GM23338 (cell line): ENCODE measurements at regions not wholly inside any gene's neighbourhood (a gene's known extent, or its start where the extent isn't known, plus 50 kb on each side); places are given as distances from the start of the nearest gene placed in this dataset.

Experiments
- ATAC-seq: fragments of 200-7000 bp; cut with Tn5 transposase; 3 replicates; pipeline ENCODE4 v1.9.1; 2020
- DNase-seq: peaks from one replicate; pipeline ENCODE4 v3.0.0-alpha.2; 2015; ENCODE audit warnings: low spot score
- H2AFZ ChIP-seq: fragments of 200-600 bp; sonication (generic); 2 replicates; pipeline ENCODE4 v1.8.0; 2016; ENCODE audit warnings: antibody characterized with exemption, mild to moderate bottlenecking, moderate library complexity
- H3F3A ChIP-seq: fragments of 200-600 bp; sonication (generic); replicated peaks from 2 replicates; pipeline ENCODE4 v1.8.0; 2017; ENCODE audit warnings: antibody characterized with exemption, mixed run types, low read depth
- H3K27ac ChIP-seq: fragments of 200-600 bp; sonication (generic); 2 replicates; pipeline ENCODE4 v1.6.1; 2016; ENCODE audit warnings: low read depth
- H3K27me3 ChIP-seq: fragments of 200-600 bp; sonication (generic); 2 replicates; pipeline ENCODE4 v1.8.0; 2016; ENCODE audit warnings: mild to moderate bottlenecking, mixed run types, moderate library complexity; ENCODE audit not compliant: insufficient read depth
- H3K36me3 ChIP-seq: fragments of 200-600 bp; sonication (generic); 2 replicates; pipeline ENCODE4 v1.8.0; 2016; ENCODE audit warnings: mild to moderate bottlenecking; ENCODE audit not compliant: insufficient read depth
- H3K4me1 ChIP-seq: fragments of 200-600 bp; sonication (generic); 2 replicates; pipeline ENCODE4 v1.8.0; 2016; ENCODE audit warnings: mild to moderate bottlenecking, moderate library complexity; ENCODE audit not compliant: insufficient read depth
- H3K4me2 ChIP-seq: fragments of 200-600 bp; sonication (generic); 2 replicates; pipeline ENCODE4 v1.7.1; 2017; ENCODE audit warnings: mixed run types
- H3K4me3 ChIP-seq: fragments of 200-600 bp; sonication (generic); 2 replicates; pipeline ENCODE4 v1.6.1; 2016; ENCODE audit warnings: mixed run types
- H3K79me2 ChIP-seq: fragments of 200-600 bp; sonication (generic); replicated peaks from 2 replicates; pipeline ENCODE4 v1.8.0; 2017; ENCODE audit warnings: mild to moderate bottlenecking; ENCODE audit not compliant: insufficient read depth
- H3K9me2 ChIP-seq: fragments of 200-600 bp; sonication (generic); 2 replicates; pipeline ENCODE4 v1.8.0; 2017; ENCODE audit not compliant: insufficient read depth
- H4K20me1 ChIP-seq: fragments of 200-600 bp; sonication (generic); replicated peaks from 2 replicates; pipeline ENCODE4 v1.8.0; 2017; ENCODE audit warnings: mild to moderate bottlenecking; ENCODE audit not compliant: insufficient read depth
- H3K27ac Mint-ChIP-seq: 2 replicates; pipeline ENCODE4 v1.8.0; 2020; ENCODE audit warnings: inconsistent platforms, mild to moderate bottlenecking, moderate library complexity, mixed read lengths
- H3K27me3 Mint-ChIP-seq: 3 replicates; pipeline ENCODE4 v1.8.0; 2022; ENCODE audit warnings: low read depth, mild to moderate bottlenecking, moderate library complexity, mixed read lengths, inconsistent platforms; ENCODE audit not compliant: insufficient read depth, poor library complexity
- H3K36me3 Mint-ChIP-seq: 3 replicates; pipeline ENCODE4 v1.8.0; 2021; ENCODE audit warnings: low read depth, mild to moderate bottlenecking, inconsistent platforms, moderate library complexity, mixed read lengths
- H3K4me1 Mint-ChIP-seq: 3 replicates; pipeline ENCODE4 v1.8.0; 2020; ENCODE audit warnings: mild to moderate bottlenecking, inconsistent platforms, mixed read lengths
- H3K4me3 Mint-ChIP-seq: 3 replicates; pipeline ENCODE4 v1.8.0; 2021; ENCODE audit warnings: moderate library complexity, mild to moderate bottlenecking, inconsistent platforms, mixed read lengths
- H3K9me3 Mint-ChIP-seq: 3 replicates; pipeline ENCODE4 v1.8.0; 2020; ENCODE audit warnings: moderate library complexity, mild to moderate bottlenecking, inconsistent platforms, mixed read lengths
- CREB1 ChIP-seq: fragments of 250-450 bp; sonication (Bioruptor Pico); IDR thresholded peaks from 2 replicates; pipeline ENCODE4 v1.5.0; 2020; ENCODE audit warnings: low read depth, mild to moderate bottlenecking, moderate library complexity
- ETS1 ChIP-seq: IDR thresholded peaks from 2 replicates; pipeline ENCODE4 v1.6.1; 2016; ENCODE audit warnings: antibody characterized with exemption
- EZH2 ChIP-seq: fragments of 200-600 bp; sonication (generic); IDR thresholded peaks from one replicate; pipeline ENCODE4 v1.8.0; 2017; ENCODE audit warnings: antibody characterized with exemption, mild to moderate bottlenecking, low read depth; ENCODE audit not compliant: unreplicated experiment
- EZH2phosphoT487 ChIP-seq: fragments of 200-600 bp; sonication (generic); IDR thresholded peaks from one replicate; pipeline ENCODE4 v1.8.1; 2018; ENCODE audit warnings: antibody characterized with exemption; ENCODE audit not compliant: unreplicated experiment
- JUNB ChIP-seq: IDR thresholded peaks from one replicate; pipeline ENCODE4 v1.6.1; 2016; ENCODE audit warnings: antibody characterized with exemption; ENCODE audit not compliant: unreplicated experiment
- NANOG ChIP-seq: IDR thresholded peaks from 2 replicates; pipeline ENCODE4 v1.6.1; 2016; ENCODE audit warnings: antibody characterized with exemption, borderline replicate concordance
- POLR2AphosphoS5 ChIP-seq: IDR thresholded peaks from 2 replicates; pipeline ENCODE4 v1.6.1; 2016; ENCODE audit warnings: antibody characterized with exemption, low read depth
- REST ChIP-seq: IDR thresholded peaks from one replicate; pipeline ENCODE4 v1.6.1; 2018; ENCODE audit warnings: antibody characterized with exemption; ENCODE audit not compliant: unreplicated experiment
- ZNF114 ChIP-seq: fragments of 250-450 bp; sonication (Bioruptor Pico); IDR thresholded peaks from 2 replicates; pipeline ENCODE4 v1.5.0; 2020; ENCODE audit warnings: mild to moderate bottlenecking, moderate library complexity
- ZNF331 ChIP-seq: fragments of 250-450 bp; sonication (Bioruptor Pico); IDR thresholded peaks from 2 replicates; pipeline ENCODE4 v1.5.0; 2020; ENCODE audit warnings: low read depth, mild to moderate bottlenecking, moderate library complexity
- ZNF462 ChIP-seq: fragments of 250-450 bp; sonication (Bioruptor Pico); IDR thresholded peaks from 2 replicates; pipeline ENCODE4 v1.5.0; 2020; ENCODE audit warnings: mild to moderate bottlenecking, moderate library complexity

- ATAC-seq: no peak
- H3K36me3 ChIP-seq: no peaks in the 10 kb centered on the region
- peaks cover 11% of the 10 kb centered on the region; the same call in 1 of the 2 replicates for H3K9me2 ChIP-seq
- no peak overlapping the region for H3K4me3 ChIP-seq
- no peaks in the 10 kb centered on the region for H3K36me3 Mint-ChIP-seq
- H3K9me3 Mint-ChIP-seq: no peaks in the 10 kb centered on the region
- no peak overlapping the region for H3K27ac Mint-ChIP-seq
- no peak for DNase-seq
- peaks cover 2% of the 10 kb centered on the region; the same call in 1 of the 2 replicates for H3K4me1 ChIP-seq
- no peak for TF ChIP-seq ZNF462 (CRISPR knock-in tag)
- no peak for TF ChIP-seq ETS1
- no peak for TF ChIP-seq POLR2AphosphoS5
- no peak for TF ChIP-seq REST
- TF ChIP-seq NANOG: no peak
- no peak for TF ChIP-seq JUNB
- no peak for TF ChIP-seq ZNF331 (CRISPR knock-in tag)
- TF ChIP-seq EZH2phosphoT487: no peak
- no peak for TF ChIP-seq EZH2
- no peak for TF ChIP-seq ZNF114 (CRISPR knock-in tag)
- no peak for TF ChIP-seq CREB1 (CRISPR knock-in tag)
- no peak overlapping the region for H3K4me3 Mint-ChIP-seq
- no peaks in the 10 kb centered on the region for H3F3A ChIP-seq
- H3K27ac ChIP-seq: no peak overlapping the region
- H3K4me2 ChIP-seq: no peak overlapping the region
- no peaks in the 10 kb centered on the region for H3K27me3 Mint-ChIP-seq
- peaks cover 3% of the 10 kb centered on the region; the same call in 1 of the 3 replicates for H3K4me1 Mint-ChIP-seq
- no peak overlapping the region; the same call in 1 of the 2 replicates for H2AFZ ChIP-seq
- no peaks in the 10 kb centered on the region for H3K79me2 ChIP-seq
- no peaks in the 10 kb centered on the region for H3K27me3 ChIP-seq
- H4K20me1 ChIP-seq: no peaks in the 10 kb centered on the region
Measured at GRCh38 chr2:75765798-75766197, 55.1 kb upstream of the GCFC2 start.
